Inferior parietal cortex (tissue), 1 donor: ENCODE measurements at regions not wholly inside any gene's neighbourhood (a gene's known extent, or its start where the extent isn't known, plus 50 kb on each side); places are given as distances from the start of the nearest gene placed in this dataset.

ENCODE experiments used
- DNase-seq: peaks from one replicate; pipeline ENCODE4 v3.0.0-alpha.2; 2016; ENCODE audit errors: extremely low spot score

DNA sequence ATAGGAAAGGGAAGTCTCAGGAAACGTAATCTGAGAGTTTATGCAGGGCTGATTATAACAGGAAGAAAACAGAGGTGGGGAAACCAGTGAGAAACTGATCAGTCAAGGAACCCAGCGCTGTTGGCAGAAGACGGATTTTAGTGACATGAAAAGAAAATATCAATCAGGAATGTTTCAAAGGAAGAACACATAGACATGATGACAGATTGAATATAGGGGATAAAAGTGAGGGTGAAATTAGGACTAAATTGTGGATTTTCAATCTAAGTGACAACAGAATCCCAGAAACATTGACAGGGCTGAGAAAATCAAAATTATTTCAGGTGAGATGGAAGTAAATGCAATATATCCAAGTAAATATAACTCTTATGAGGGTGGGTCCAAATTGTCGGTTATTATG lies 199.8 kb upstream of the CCDC150 start:
- DNase-seq, result no peak

- DNase-seq, result no peak
These were observed 199.1 kb upstream of the CCDC150 start for GRCh38 chr2:196440413-196440812.

DNA sequence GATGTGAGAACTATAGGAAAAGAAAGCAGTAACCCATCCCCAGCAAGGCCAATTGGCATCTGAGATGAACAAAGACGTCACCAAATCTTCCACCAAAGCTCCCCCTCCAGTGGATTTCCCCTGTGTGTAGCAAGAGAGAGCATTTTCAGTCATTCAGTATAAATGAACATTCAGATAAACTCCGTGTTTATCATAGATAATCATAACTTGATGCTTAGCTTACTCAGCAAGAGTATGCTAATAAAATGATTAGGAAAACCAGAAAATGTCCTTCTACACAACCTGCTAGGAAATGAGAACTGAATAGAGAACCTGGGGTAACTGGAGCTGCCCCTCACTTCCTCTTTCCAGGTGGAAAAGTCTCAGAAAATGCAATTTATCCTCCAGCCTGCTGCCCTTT lies 198.0 kb upstream of the CCDC150 start:
- no peak for DNase-seq

DNA sequence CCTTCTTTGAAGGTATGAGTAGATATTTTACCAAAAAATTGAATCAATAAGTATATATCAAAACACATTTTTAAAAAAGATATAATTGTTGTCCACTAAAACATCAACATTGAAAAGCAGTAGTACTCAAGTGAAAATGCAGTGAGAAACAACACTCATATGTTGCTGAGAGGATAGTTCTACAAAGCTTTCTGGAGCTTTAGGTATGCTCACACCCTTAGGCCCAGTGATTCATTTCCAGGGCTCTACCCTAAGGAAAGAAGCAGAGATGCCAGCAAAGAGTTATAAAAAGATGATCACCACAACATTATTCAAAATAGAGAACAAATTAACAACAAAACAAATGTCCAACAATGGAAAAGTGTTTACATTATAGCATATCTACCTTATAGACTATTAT lies 197.3 kb upstream of the CCDC150 start:
- DNase-seq, result no peak

DNA sequence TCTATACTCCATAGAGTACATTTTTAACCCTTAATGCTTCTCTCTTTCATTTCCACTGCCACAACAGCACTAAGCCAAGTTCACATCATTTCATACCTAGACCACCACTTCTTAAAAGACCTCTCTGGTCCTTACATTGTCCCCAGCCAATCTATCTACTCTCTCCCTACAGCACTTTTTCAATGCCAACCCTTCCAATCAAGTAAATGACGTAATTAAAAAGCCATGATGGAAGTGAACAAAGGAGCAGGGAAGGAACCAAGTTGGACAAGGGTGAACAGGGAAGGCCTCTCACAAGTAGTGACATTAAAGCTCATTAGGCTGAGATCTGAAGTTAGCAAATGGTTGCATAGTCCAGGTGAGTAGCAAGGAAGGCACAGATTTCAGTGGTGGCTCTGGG lies 195.1 kb upstream of the CCDC150 start:
- DNase-seq, result no peak

GRCh38 chr2:196445991-196446390 lies 193.5 kb upstream of the CCDC150 start:
- no peak for DNase-seq

DNA sequence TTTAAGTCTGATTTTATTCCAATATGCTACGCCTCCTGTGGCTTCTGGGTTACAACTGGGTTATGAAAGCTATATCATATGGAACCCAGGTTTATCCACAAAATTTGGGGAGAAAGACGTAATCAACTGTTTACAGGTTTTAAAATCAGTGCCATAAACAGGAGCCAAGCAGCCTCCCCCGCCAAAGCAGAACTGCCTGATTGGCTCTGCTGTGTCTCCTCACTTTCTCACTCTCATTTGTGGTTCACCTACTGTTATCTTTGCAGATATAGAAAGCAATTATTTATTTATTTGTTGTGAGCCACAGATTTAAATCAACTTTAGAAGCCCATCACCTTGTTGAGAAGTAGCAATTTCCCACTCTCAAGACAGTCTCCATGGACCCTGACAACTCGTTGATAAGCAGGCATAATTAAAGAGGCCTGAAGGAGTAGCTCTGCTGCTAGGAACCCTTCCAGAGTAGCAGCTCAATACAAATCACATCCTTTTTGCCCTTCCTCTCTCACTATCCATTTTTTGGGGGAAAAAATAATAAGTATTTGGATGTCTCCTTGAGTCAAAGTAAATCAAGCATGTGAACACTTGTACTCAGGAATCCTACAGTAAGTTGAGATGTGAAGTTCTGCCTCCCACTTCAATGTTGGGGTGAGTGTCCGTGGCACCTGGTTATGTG lies 191.0 kb upstream of the CCDC150 start:
- no peak for DNase-seq

DNA sequence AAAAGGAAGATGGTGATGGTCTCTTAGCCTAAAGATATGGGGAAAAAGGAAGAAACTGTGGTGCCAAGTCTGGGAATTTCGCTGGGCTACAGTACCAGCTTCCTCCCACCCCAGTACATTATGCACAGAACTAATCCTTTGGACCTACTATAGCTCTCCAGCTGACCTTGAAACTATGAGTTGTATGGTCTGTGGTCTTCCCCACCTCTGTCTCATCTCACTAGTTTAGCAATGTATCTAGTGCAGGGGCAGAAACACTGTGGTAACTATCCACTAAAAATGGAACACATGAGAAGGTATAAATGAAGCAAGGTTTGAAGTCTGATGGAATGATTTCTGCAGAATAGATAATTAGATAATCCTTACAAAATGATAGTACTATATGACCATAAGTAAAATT lies 190.4 kb upstream of the CCDC150 start:
- DNase-seq, result no peak

- no peak for DNase-seq
These were observed 186.8 kb upstream of the CCDC150 start for GRCh38 chr2:196452758-196453157.

DNA sequence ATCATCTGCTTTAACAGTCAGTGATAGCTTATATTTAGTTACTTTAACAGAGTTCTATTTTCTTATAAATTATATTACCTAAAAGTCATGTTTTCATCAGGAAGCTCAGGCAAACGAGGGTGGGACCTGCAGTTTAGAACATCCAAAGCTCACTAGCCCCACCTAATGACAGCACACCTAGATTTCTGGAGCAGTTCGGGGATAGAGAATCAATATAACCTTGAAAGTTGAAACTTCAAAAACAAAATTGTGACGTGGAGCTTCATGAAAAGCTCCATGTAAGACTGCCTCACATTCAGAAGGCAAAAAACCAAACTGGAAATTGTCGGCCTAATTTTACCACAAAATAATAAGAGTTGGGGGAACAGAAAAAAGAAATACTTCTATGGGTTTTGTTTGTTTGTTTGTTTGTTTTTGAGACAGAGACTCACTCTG lies 185.9 kb upstream of the CCDC150 start:
- no peak for DNase-seq

DNA sequence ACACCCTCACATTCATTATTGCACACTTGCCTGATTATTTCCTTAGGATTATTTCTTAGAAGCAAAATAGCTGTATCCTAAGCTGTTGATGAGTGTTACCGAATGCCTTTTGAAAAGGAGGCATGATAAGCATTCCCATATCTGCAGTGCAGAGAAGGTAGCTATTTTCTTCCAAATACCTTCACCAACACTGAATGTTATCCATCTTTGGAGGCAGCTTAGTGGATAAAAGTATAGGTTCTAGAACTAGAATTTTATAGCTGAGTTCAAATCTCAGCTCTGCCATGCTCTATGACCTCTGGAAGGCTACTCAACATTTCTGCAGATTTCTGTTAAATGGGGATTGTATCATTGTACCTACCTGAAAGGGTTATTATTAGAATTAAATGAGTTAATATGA lies 185.0 kb upstream of the CCDC150 start:
- DNase-seq, result no peak

DNA sequence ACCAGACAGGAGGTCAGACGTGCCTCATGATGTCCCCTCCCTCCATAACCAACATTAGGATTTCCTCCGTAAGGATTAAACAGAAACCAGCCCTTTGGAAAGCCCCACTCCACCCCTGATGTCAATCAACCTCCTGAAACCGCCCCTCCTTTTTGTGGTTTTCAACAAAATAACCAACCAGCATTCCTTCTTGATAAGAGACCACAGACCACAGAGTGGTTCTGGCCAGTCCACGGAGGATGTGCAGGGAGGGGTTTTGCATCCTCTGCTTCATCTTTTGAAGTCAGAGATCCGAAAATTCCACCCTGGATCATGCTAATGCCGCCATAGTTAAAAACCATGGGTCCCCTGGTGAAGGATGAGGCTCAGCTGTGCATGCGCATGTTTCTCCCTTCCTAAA lies 180.0 kb upstream of the CCDC150 start:
- no peak for DNase-seq

GRCh38 chr2:196463706-196464105 lies 175.8 kb upstream of the CCDC150 start:
- DNase-seq, result no peak

DNA sequence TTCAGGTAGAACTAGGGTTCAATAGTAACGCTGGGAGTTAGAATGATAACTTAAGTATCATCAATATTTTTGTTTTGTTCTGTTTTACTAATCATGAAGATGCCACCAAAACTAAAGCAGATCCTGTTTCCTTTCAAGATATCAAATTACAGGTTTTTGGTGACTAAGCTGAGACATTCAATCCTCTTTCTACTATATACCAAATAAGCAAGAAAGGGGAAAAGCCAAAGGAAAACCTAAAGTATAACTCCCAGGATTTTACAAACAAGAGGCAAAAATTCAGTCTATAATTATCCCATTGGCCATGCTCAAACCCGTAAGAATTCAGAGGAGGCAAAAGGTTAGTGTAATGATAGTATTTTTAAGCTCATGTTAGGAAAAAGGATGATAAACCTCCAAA lies 175.2 kb upstream of the CCDC150 start:
- no peak for DNase-seq

GRCh38 chr2:196466581-196466980 lies 172.9 kb upstream of the CCDC150 start:
- no peak for DNase-seq

GRCh38 chr2:196468394-196468793 lies 171.1 kb upstream of the CCDC150 start:
- no peak for DNase-seq

DNA sequence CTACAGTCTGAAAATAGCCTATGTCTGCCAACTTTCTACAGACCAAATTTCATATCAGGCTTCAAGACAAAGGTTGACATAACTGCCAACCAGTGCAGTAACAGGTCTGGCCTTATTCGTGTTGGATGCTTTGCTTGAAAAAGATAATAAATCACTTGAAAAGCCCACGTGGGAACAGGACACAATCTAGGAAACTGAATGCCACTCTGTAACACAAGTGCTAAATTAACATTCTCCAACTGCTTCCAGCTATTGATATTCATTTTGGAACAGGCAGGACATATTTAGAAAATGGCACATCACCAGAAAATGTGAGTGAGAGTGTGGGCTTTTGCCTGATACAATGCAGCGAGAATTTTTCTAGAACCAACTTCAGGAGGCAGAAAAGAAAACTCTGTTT lies 165.9 kb upstream of the CCDC150 start:
- peak; percentile 51 for DNase-seq

- no peak for DNase-seq
These were observed 163.9 kb upstream of the CCDC150 start for GRCh38 chr2:196475611-196476010.

- no peak for DNase-seq
These were observed 160.9 kb upstream of the CCDC150 start for GRCh38 chr2:196478588-196478987.

DNA sequence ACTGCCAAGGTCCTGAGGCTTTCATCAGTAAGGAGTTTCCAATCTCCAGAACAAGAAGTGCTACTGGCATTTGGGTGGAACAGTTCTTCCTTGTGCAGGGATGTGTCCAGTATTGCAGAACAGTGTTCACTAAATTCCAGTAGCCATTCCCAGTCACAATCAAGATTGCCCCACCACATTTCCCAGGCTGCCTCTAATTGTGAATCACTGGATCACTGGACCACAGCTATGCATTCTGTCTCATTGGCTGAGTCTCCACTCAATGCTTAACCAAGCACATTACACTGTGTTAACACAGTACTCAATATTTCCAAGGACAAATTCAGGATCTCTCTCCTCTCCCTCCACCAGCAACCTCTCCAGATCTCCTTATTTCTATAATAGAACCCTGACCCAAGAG lies 160.2 kb upstream of the CCDC150 start:
- DNase-seq, result no peak

- DNase-seq, result no peak
These were observed 158.7 kb upstream of the CCDC150 start for GRCh38 chr2:196480653-196481323.

DNA sequence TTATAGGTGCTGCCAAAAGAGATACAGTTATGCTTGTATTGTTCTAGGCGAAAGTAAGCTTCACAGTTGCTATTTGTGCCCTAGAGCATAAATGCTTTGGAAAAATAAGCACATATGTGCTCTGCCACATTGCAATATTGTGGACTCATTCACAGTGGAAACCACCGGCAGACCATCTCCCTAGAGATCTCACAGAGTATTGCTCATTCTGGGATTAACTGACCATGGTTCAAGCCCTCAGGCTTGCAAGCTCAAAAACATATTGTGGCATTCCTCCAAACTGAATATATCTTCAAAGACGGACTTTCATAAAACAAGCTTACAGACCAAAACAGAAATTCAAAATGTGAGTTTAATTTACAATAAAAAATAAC lies 158.2 kb upstream of the CCDC150 start:
- no peak for DNase-seq

GRCh38 chr2:196482119-196483065 lies 157.1 kb upstream of the CCDC150 start:
- no peak for DNase-seq
